Cardiac fibroblast (primary cell): ENCODE measurements at regions not wholly inside any gene's neighbourhood (a gene's known extent, or its start where the extent isn't known, plus 50 kb on each side); places are given as distances from the start of the nearest gene placed in this dataset.
"Not testable (repeated sequence)": the region's sequence is repeated elsewhere in the genome, so short reads cannot be mapped to it uniquely, and the experiment has no call there.

Experiments used
- DNase-seq, 2 donors: peaks; one replicate each; pipeline versions ENCODE4 v3.0.0 to v3.0.0-alpha.2; 2010; ENCODE audit warnings: low read depth in 2 of 2
- H3K4me3 ChIP-seq, 2 donors: replicated peaks in 1 of 2; 1 replicate in 1 of 2; 2 replicates in 1 of 2; pipeline ENCODE4 v1.5.1; 2011; ENCODE audit warnings: low read depth in 2 of 2, low read length in 2 of 2, mild to moderate bottlenecking in 2 of 2, moderate library complexity in 1 of 2
- TF ChIP-seq, protein P1 (sequence below): IDR thresholded peaks from one replicate; pipeline ENCODE4 v1.5.1; 2011; ENCODE audit warnings: low read depth, mild to moderate bottlenecking, low read length, inconsistent platforms

DNA sequence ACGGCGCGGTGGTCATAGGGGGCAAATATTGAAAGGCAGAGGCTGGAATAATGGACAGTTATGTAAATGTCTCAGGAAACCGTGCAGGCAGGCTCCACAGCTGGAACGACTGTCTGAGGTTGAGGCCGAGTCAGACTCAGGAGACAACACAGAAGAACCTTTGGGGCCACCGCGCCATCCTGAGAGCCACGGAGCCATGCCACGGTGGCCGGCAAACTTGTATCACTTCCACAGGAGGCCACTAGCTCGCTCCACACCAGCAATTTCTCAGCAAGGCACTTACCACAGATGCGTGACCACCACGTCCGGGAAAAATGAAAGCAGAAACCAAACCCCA lies 156.7 kb upstream of the SALL3 start:
- DNase-seq: no peak
- H3K4me3 ChIP-seq: no peak overlapping the region

DNA sequence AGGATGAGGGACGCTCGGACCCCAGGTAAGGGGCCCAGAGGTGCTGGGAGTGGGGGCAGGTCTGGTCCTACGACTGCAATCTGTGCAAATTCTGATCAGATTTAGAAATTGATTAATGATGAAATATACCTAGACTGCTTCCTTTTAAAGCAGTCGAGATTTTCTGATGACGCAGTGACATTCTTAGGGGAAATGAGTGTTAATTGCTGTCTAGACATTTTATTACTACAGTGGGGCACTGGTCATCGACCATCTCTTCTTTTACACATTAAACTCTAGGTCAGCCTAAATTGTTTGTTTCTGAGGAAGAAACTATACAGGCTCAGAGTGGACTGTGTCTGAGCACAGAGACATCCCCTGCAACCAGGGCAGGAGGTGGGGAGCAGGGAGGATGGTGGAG lies 154.4 kb upstream of the SALL3 start:
- TF ChIP-seq, protein P1, sequence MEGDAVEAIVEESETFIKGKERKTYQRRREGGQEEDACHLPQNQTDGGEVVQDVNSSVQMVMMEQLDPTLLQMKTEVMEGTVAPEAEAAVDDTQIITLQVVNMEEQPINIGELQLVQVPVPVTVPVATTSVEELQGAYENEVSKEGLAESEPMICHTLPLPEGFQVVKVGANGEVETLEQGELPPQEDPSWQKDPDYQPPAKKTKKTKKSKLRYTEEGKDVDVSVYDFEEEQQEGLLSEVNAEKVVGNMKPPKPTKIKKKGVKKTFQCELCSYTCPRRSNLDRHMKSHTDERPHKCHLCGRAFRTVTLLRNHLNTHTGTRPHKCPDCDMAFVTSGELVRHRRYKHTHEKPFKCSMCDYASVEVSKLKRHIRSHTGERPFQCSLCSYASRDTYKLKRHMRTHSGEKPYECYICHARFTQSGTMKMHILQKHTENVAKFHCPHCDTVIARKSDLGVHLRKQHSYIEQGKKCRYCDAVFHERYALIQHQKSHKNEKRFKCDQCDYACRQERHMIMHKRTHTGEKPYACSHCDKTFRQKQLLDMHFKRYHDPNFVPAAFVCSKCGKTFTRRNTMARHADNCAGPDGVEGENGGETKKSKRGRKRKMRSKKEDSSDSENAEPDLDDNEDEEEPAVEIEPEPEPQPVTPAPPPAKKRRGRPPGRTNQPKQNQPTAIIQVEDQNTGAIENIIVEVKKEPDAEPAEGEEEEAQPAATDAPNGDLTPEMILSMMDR: no peak
- H3K4me3 ChIP-seq: no peak overlapping the region
- no peak for DNase-seq

More for the DNA sequence above, 156.7 kb upstream of the SALL3 start:
- TF ChIP-seq, protein P1: no peak

DNA sequence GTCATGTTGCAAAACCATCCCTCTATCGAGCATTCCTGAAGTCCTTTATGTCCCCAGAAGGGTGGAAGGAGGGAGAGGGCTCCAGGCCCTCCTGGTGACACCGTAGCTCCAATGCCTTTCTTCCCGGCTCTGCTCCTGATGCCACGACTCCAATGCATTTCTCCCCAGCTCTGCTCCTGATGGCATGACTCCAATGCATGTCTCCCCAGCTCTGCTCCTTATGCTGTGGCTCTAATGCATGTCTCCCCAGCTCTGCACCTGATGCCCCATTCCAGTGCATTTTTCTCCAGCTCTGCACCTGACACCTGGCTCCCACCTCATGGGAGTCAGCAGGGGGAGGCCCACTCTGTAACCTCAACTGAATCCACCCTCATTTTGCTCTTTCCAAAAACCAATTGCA lies 153.0 kb upstream of the SALL3 start:
- H3K4me3 ChIP-seq: no peak overlapping the region
- TF ChIP-seq, protein P1: no peak
- DNase-seq: no peak

DNA sequence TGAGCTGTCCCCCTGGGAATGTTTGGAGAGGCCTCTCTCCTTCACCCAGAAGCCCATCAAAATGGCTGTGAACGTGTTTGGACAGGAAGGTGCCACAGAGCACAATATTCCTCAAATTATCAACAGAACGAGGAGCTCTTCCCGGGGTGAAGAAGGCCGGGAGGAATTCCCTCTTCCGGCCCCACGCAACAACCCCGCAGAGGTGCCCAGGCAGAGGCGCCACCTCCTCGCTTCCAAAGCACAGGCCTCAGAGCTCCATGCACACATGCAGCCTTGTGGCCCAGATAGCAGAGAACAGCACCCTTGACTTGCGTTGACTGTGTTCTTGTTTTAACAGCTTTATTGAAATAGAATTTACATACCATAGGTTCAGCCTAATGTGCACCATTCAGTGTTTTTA lies 152.5 kb upstream of the SALL3 start:
- no peak for DNase-seq
- H3K4me3 ChIP-seq: no peak overlapping the region
- TF ChIP-seq, protein P1: no peak

DNA sequence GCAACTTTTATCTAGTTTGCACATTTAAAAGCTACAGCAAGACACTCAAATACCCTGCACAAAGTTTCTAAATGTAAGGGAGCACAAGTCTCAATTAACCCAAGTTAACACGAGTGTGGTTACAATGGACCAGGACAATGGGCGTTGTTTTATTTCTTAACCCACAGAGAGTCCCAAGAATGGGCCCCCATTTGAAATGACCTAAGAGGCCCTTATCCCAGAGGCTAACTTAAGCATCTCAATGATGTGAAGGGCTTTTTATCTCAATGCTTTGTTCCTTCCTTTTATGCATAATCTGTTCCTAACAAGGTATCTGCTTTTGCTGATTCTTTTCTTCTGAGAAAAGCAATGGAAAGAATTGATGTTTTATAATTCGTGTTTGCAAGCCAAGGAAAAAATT lies 151.5 kb upstream of the SALL3 start:
- no peak for DNase-seq
- H3K4me3 ChIP-seq: no peak overlapping the region
- TF ChIP-seq, protein P1: no peak

DNA sequence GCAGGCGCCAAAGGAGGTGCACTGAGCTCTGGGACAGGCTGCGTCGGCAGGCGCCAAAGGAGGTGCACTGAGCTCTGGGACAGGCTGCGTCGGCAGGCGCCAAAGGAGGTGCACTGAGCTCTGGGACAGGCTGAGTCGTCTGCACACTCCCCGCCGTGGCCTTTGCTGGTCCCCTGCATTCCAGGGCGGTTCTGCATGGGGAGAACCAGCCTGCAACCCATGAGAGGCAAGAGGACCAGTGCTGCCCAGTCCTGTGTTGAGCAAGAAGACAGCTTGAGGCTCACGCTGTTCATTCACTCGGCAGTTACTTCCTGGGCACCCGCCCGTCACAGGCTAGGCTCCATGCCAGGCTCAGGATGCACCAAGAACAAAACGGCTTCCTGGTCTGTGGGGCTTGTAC lies 150.6 kb upstream of the SALL3 start:
- H3K4me3 ChIP-seq, DNase-seq: not testable (repeated sequence)

DNA sequence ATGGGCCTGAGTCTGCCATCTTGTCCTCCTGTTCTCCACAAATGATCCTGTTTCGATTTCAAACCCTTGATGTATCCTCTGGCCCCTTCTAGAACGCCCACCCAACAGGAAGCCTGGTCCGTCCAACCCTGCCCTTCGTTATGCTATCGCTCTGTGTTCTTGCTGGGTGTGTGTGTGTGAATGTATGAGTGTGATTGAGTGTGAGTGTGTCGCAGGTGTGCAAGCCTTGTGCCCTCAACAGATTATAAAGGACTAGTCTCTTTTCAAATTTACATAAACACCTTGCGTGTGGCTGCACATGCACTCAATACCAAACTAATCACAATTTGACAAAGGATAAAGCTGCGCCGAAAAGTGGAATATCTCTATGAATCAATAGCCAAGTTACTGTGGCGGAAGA lies 149.5 kb upstream of the SALL3 start:
- TF ChIP-seq, protein P1: no peak
- no peak for DNase-seq
- H3K4me3 ChIP-seq: no peak overlapping the region

DNA sequence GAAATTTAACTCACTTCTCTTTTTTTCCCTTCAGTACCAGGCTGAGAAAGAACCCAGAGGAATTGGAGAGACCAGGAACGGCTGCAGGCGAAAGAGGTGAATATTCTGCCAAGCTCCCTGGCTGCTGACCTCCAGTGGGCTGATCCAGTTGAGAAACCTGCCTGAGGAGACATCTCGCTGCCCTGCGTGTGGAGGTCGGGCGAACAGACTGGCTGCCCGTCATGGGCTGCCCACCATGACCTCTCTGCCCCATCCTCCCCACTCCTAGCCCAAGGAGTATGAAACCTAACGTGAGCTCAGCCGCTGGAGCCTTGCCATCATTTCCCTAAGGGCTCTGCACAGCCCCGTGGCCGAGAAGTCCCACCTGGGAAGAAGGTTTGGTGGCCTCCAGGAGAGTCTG lies 148.8 kb upstream of the SALL3 start:
- DNase-seq: no peak
- TF ChIP-seq, protein P1: no peak
- H3K4me3 ChIP-seq: no peak overlapping the region
